ENCODE measurements at regions not wholly inside any gene's neighbourhood (a gene's known extent, or its start where the extent isn't known, plus 50 kb on each side); places are given as distances from the start of the nearest gene placed in this dataset.

GRCh38 chr3:18199757-18200156 lies 225.4 kb downstream of the SATB1 start:
- no peaks in the 10 kb centered on the region for H3K79me2 ChIP-seq (ENCODE audit: insufficient read depth, low read depth)
- H3K27me3 ChIP-seq (ENCODE audit: insufficient read depth, low read depth), result no peaks in the 10 kb centered on the region
- H2AFZ ChIP-seq (ENCODE audit: low read depth), result no peak overlapping the region
- H3K9ac ChIP-seq, result no peak overlapping the region
- no peak overlapping the region for H3K4me3 ChIP-seq (IDR thresholded peaks at IDR 0.05; ENCODE audit: insufficient read depth, low read depth, low read length)
- H3K4me1 ChIP-seq (ENCODE audit: low read depth, poor library complexity, severe bottlenecking), result peaks cover 3% of the 10 kb centered on the region
- no peaks in the 10 kb centered on the region for H4K20me1 ChIP-seq (ENCODE audit: insufficient read depth)
- H3K4me2 ChIP-seq, result no peak overlapping the region
- no peak overlapping the region for H3K27ac ChIP-seq
- no peaks in the 10 kb centered on the region for H3K36me3 ChIP-seq (ENCODE audit: insufficient read depth)
- TF ChIP-seq, protein P1, sequence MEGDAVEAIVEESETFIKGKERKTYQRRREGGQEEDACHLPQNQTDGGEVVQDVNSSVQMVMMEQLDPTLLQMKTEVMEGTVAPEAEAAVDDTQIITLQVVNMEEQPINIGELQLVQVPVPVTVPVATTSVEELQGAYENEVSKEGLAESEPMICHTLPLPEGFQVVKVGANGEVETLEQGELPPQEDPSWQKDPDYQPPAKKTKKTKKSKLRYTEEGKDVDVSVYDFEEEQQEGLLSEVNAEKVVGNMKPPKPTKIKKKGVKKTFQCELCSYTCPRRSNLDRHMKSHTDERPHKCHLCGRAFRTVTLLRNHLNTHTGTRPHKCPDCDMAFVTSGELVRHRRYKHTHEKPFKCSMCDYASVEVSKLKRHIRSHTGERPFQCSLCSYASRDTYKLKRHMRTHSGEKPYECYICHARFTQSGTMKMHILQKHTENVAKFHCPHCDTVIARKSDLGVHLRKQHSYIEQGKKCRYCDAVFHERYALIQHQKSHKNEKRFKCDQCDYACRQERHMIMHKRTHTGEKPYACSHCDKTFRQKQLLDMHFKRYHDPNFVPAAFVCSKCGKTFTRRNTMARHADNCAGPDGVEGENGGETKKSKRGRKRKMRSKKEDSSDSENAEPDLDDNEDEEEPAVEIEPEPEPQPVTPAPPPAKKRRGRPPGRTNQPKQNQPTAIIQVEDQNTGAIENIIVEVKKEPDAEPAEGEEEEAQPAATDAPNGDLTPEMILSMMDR (conservative IDR thresholded peaks at IDR 0.05; ENCODE audit: low read depth, low read length), result no peak

GRCh38 chr3:18195836-18196235 lies 229.3 kb downstream of the SATB1 start:
- H3K4me3 ChIP-seq (IDR thresholded peaks at IDR 0.05; ENCODE audit: insufficient read depth, low read depth, low read length), result no peak overlapping the region
- H3K4me2 ChIP-seq, result no peak overlapping the region
- no peak overlapping the region for H3K9ac ChIP-seq
- no peak overlapping the region for H3K27ac ChIP-seq
- no peak overlapping the region for H2AFZ ChIP-seq (ENCODE audit: low read depth)
- no peaks in the 10 kb centered on the region for H3K27me3 ChIP-seq (ENCODE audit: insufficient read depth, low read depth)
- no peaks in the 10 kb centered on the region for H3K79me2 ChIP-seq (ENCODE audit: insufficient read depth, low read depth)
- H3K36me3 ChIP-seq (ENCODE audit: insufficient read depth), result no peaks in the 10 kb centered on the region
- TF ChIP-seq, protein P1 (conservative IDR thresholded peaks at IDR 0.05; ENCODE audit: low read depth, low read length), result no peak
- H3K4me1 ChIP-seq (ENCODE audit: low read depth, poor library complexity, severe bottlenecking), result peaks cover 14% of the 10 kb centered on the region
- no peaks in the 10 kb centered on the region for H4K20me1 ChIP-seq (ENCODE audit: insufficient read depth)

- H3K9ac ChIP-seq, result no peak overlapping the region
- H3K4me3 ChIP-seq (IDR thresholded peaks at IDR 0.05; ENCODE audit: insufficient read depth, low read depth, low read length), result no peak overlapping the region
- TF ChIP-seq, protein P1 (conservative IDR thresholded peaks at IDR 0.05; ENCODE audit: low read depth, low read length), result no peak
- H3K79me2 ChIP-seq (ENCODE audit: insufficient read depth, low read depth), result no peaks in the 10 kb centered on the region
- no peak overlapping the region for H3K27ac ChIP-seq
- H4K20me1 ChIP-seq (ENCODE audit: insufficient read depth), result no peaks in the 10 kb centered on the region
- H3K27me3 ChIP-seq (ENCODE audit: insufficient read depth, low read depth), result no peaks in the 10 kb centered on the region
- no peaks in the 10 kb centered on the region for H3K36me3 ChIP-seq (ENCODE audit: insufficient read depth)
- H3K4me1 ChIP-seq (ENCODE audit: low read depth, poor library complexity, severe bottlenecking), result peaks cover 25% of the 10 kb centered on the region
- H2AFZ ChIP-seq (ENCODE audit: low read depth), result no peak overlapping the region
- H3K4me2 ChIP-seq, result no peak overlapping the region
These were observed 230.7 kb downstream of the SATB1 start for GRCh38 chr3:18194431-18194830.

DNA sequence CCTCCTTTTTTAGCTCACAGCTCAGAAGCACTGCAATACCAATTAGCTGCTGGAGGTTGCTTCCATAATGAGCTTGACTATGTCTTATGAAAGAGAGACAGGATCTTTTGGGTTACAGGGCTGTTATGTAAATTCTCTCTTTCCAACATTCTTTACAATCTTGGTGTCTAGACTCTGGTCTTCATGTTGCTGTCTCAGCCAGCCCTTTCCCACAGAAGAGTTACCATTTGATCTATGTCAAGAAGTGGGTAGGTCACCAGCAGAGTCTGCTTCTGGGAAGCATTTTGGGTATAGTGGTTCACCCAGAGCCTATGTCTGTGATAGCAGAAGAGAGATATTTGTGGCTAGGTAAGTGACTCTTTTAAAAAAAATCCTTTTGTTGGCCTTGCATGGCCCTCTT lies 234.5 kb downstream of the SATB1 start:
- Histone ChIP-seq H3K4me3 (IDR thresholded peaks at IDR 0.05; ENCODE audit: insufficient read depth, low read depth, low read length) (no peak overlapping the region), H4K20me1 (ENCODE audit: insufficient read depth) (no peaks in the 10 kb centered on the region), H3K36me3 (ENCODE audit: insufficient read depth) (no peaks in the 10 kb centered on the region), H3K9ac (no peak overlapping the region), H3K79me2 (ENCODE audit: insufficient read depth, low read depth) (no peaks in the 10 kb centered on the region), H3K4me2 (no peak overlapping the region), H3K27me3 (ENCODE audit: insufficient read depth, low read depth) (no peaks in the 10 kb centered on the region), H2AFZ (ENCODE audit: low read depth) (no peak overlapping the region), H3K4me1 (ENCODE audit: low read depth, poor library complexity, severe bottlenecking) (peaks cover 34% of the 10 kb centered on the region), H3K27ac (no peak overlapping the region)
- TF ChIP-seq, protein P1 (conservative IDR thresholded peaks at IDR 0.05; ENCODE audit: low read depth, low read length), result no peak
